ENCODE measurements at regions not wholly inside any gene's neighbourhood (a gene's known extent, or its start where the extent isn't known, plus 50 kb on each side); places are given as distances from the start of the nearest gene placed in this dataset.

- Histone ChIP-seq H3K27me3 (no peaks in the 10 kb centered on the region), H3K27ac (no peak overlapping the region), H3K9me3 (no peaks in the 10 kb centered on the region), H3K4me1 (ENCODE audit: insufficient read depth) (no peaks in the 10 kb centered on the region), H3K36me3 (no peaks in the 10 kb centered on the region), H3K4me3 (no peak overlapping the region)
- WGBS, 3 donors = 85 to 89% (median 89%) methylated on average over 3 of the region's 3 CpGs
- intact Hi-C loops (cut with DNase I) = no loop called here
- no peak for TF ChIP-seq POLR2A (IDR thresholded peaks at IDR 0.05)
- TF ChIP-seq EP300 (IDR thresholded peaks at IDR 0.05) = no peak
- TF ChIP-seq CTCF (IDR thresholded peaks at IDR 0.05) = no peak
- no peak for DNase-seq
These were observed 129.6 kb upstream of the IFNGR1 start for GRCh38 chr6:137348777-137349176.

- Histone ChIP-seq H3K4me3 (no peak overlapping the region), H3K27me3 (no peaks in the 10 kb centered on the region), H3K4me1 (ENCODE audit: insufficient read depth) (peaks cover 7% of the 10 kb centered on the region), H3K36me3 (no peaks in the 10 kb centered on the region), H3K27ac (no peak overlapping the region), H3K9me3 (no peaks in the 10 kb centered on the region)
- TF ChIP-seq POLR2A (IDR thresholded peaks at IDR 0.05) (no peak), CTCF (IDR thresholded peaks at IDR 0.05) (no peak), EP300 (IDR thresholded peaks at IDR 0.05) (no peak)
- intact Hi-C loops (cut with DNase I) = no loop called here
- WGBS, 3 donors = 80 to 85% (median 84%) methylated on average over 3 of the region's 3 CpGs
- DNase-seq = no peak
These were observed 124.1 kb upstream of the IFNGR1 start for GRCh38 chr6:137343241-137343640.

GRCh38 chr6:137342607-137343190 is 123.5 kb upstream of the IFNGR1 start:
- H3K27me3 ChIP-seq = no peaks in the 10 kb centered on the region
- 4 to 16% (median 12%) methylated on average over 12 of the region's 12 CpGs for WGBS, 3 donors

GRCh38 chr6:137341681-137342195 is 122.6 kb upstream of the IFNGR1 start:
- Histone ChIP-seq H3K36me3 (no peaks in the 10 kb centered on the region), H3K9me3 (no peaks in the 10 kb centered on the region), H3K4me3 (no peak overlapping the region), H3K4me1 (ENCODE audit: insufficient read depth) (peaks cover 7% of the 10 kb centered on the region), H3K27ac (no peak overlapping the region), H3K27me3 (no peaks in the 10 kb centered on the region)
- TF ChIP-seq CTCF (IDR thresholded peaks at IDR 0.05) (no peak), EP300 (IDR thresholded peaks at IDR 0.05) (no peak), POLR2A (IDR thresholded peaks at IDR 0.05) (no peak)
- 45 to 61% (median 52%) methylated on average over 15 of the region's 15 CpGs for WGBS, 3 donors
- DNase-seq = no peak
- intact Hi-C loops (cut with DNase I) = no loop called here

More at GRCh38 chr6:137342607-137343190, 123.5 kb upstream of the IFNGR1 start:
- Histone ChIP-seq H3K4me3 (peak overlapping the region; percentile 29), H3K27ac (no peak overlapping the region), H3K9me3 (no peaks in the 10 kb centered on the region), H3K36me3 (no peaks in the 10 kb centered on the region), H3K4me1 (ENCODE audit: insufficient read depth) (peaks cover 7% of the 10 kb centered on the region)
- intact Hi-C loops (cut with DNase I) = no loop called here
- peak in 4 of 5 donors; percentile 21 to 50 (median 37) for DNase-seq
- no peak for TF ChIP-seq POLR2A (IDR thresholded peaks at IDR 0.05)
- no peak for TF ChIP-seq EP300 (IDR thresholded peaks at IDR 0.05)
- TF ChIP-seq CTCF (IDR thresholded peaks at IDR 0.05) = no peak

All from ovary (tissue), 7 donors.